Hepatocyte (in vitro differentiated cells): ENCODE measurements at regions not wholly inside any gene's neighbourhood (a gene's known extent, or its start where the extent isn't known, plus 50 kb on each side); places are given as distances from the start of the nearest gene placed in this dataset.

Experiments used
- EZH2phosphoT487 ChIP-seq: fragments of 200-600 bp; sonication (generic); IDR thresholded peaks from one replicate; pipeline ENCODE4 v1.6.1; 2018; ENCODE audit warnings: antibody characterized with exemption, mild to moderate bottlenecking, low read depth, moderate library complexity; ENCODE audit not compliant: unreplicated experiment, severe bottlenecking
- TF ChIP-seq, protein P1 (sequence below): fragments of 200-600 bp; sonication (generic); IDR thresholded peaks from 2 replicates; pipeline ENCODE4 v1.5.1; 2016; ENCODE audit warnings: antibody characterized with exemption, mild to moderate bottlenecking; ENCODE audit not compliant: poor library complexity

GRCh38 chr10:111146025-111146640, 69.3 kb downstream of the ADRA2A start:
- TF ChIP-seq, protein P1, sequence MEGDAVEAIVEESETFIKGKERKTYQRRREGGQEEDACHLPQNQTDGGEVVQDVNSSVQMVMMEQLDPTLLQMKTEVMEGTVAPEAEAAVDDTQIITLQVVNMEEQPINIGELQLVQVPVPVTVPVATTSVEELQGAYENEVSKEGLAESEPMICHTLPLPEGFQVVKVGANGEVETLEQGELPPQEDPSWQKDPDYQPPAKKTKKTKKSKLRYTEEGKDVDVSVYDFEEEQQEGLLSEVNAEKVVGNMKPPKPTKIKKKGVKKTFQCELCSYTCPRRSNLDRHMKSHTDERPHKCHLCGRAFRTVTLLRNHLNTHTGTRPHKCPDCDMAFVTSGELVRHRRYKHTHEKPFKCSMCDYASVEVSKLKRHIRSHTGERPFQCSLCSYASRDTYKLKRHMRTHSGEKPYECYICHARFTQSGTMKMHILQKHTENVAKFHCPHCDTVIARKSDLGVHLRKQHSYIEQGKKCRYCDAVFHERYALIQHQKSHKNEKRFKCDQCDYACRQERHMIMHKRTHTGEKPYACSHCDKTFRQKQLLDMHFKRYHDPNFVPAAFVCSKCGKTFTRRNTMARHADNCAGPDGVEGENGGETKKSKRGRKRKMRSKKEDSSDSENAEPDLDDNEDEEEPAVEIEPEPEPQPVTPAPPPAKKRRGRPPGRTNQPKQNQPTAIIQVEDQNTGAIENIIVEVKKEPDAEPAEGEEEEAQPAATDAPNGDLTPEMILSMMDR: no peak
- no peak for TF ChIP-seq EZH2phosphoT487
